ENCODE measurements at regions not wholly inside any gene's neighbourhood (a gene's known extent, or its start where the extent isn't known, plus 50 kb on each side); places are given as distances from the start of the nearest gene placed in this dataset.
"Not testable (repeated sequence)": the region's sequence is repeated elsewhere in the genome, so short reads cannot be mapped to it uniquely, and the experiment has no call there.

DNA sequence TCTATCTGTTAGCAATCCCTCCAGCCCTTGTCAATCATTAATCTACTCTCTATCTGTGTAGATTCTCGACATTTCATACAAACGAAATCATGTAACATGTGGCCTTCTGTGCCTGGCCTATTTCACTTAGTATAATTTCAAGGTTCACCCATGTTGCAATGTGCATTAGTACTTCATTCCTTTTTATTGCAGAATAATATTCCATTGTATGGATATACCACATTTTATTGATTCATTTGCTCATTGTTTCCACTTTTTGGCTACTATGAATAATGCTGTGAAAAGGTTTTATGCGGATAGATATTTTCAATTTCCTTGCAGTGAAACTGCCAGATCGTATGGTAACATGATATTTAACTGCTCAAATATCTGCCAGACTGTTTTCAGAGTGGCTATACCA is 100.1 kb downstream of the MIAT start:
- in situ Hi-C loops (cut with HindIII; ENCODE audit: low pct_unique_long_range_greater_than_20kb, low sequenced_read_pairs), result no loop called here
- DNase-seq (ENCODE audit: low read depth in 1 of 2, low spot score in 1 of 2), result no peak
- no peak for TF ChIP-seq JUND (IDR thresholded peaks at IDR 0.05; ENCODE audit: low read depth)

DNA sequence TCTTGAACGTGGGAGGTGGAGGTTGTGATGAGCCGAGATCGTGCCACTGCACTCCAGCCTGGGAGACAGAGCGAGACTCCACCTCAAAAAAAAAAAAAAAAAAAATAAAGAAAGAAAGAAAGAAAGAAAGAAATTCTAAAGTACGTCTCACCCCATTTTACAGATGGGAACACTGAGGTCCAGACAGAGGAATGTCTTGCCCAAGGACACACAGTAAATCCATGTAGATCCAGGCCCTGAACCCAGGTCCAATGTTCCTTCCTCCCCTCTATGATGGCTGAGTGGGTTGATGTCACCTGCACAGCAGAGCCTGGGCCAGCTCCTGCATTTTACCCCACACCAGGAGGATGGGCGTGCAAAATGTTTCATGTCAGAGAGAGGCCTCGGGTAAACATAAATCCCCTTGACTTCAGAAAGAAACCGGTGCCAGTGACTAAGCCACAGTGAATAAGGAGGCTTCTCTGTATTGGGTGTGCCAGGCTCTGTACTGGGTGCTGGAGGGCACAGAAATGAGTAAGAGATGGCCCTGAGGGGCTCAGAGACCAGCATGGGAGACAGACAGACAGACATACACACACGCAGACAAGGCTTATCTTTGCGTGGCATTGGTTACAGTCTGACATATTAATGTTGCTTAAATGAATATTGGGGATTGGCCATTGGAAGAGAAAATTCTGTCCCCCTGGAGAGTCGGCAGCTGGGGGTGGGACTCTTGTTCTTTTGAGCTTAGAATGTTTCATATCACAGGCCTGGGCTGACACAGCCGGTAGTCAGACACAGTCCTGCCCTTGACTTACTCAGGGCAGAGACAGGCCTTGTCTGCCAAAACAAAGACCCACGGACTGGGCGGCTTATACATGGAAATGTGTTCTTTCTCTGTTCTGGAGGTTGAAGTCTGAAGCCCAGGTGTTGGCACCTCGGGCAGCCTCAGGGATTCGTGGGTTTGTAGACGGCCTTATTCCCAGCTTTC is 105.4 kb downstream of the MIAT start:
- no peak for DNase-seq (ENCODE audit: low read depth in 1 of 2, low spot score in 1 of 2)
- no peak for TF ChIP-seq JUND (IDR thresholded peaks at IDR 0.05; ENCODE audit: low read depth)
- in situ Hi-C loops (cut with HindIII; ENCODE audit: low pct_unique_long_range_greater_than_20kb, low sequenced_read_pairs), result no loop called here

DNA sequence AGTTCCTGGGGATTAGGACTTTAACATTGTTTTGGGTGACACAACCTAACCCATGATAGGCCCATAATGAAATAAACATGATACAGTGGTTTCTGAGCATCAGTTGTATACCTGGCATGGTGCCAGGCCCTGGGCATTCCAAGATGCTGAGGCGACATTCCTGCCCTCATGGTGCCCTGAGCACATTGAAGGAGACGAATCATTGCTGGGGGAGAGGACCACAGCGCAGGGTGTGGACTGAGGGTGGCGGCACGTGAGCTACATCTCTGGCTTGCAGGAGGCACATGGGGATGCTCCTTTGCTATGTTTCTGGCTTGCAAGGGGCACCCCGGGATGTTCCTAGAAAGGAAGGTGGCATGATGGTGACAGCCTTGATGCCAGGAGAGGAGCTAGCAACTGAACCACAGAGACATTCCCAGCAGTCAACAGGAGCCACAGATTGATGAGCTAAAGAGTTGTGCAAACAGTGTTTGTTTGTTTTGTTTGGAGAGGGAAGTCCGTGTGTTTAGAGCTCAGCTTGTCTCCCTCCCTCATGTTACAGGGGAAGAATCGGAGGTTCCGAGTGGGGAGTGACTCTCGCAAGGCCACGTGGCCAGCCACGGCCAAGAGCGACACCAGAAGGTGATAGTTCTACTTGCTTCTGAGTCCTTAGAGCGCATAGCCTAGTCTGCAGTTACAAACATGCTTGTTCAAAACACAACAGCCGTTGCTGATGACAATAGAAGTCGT is 106.4 kb downstream of the MIAT start:
- TF ChIP-seq JUND (IDR thresholded peaks at IDR 0.05; ENCODE audit: low read depth), result no peak
- in situ Hi-C loops (cut with HindIII; ENCODE audit: low pct_unique_long_range_greater_than_20kb, low sequenced_read_pairs), result no loop called here
- DNase-seq (ENCODE audit: low read depth in 1 of 2, low spot score in 1 of 2), result peak; percentile 51 to 91

DNA sequence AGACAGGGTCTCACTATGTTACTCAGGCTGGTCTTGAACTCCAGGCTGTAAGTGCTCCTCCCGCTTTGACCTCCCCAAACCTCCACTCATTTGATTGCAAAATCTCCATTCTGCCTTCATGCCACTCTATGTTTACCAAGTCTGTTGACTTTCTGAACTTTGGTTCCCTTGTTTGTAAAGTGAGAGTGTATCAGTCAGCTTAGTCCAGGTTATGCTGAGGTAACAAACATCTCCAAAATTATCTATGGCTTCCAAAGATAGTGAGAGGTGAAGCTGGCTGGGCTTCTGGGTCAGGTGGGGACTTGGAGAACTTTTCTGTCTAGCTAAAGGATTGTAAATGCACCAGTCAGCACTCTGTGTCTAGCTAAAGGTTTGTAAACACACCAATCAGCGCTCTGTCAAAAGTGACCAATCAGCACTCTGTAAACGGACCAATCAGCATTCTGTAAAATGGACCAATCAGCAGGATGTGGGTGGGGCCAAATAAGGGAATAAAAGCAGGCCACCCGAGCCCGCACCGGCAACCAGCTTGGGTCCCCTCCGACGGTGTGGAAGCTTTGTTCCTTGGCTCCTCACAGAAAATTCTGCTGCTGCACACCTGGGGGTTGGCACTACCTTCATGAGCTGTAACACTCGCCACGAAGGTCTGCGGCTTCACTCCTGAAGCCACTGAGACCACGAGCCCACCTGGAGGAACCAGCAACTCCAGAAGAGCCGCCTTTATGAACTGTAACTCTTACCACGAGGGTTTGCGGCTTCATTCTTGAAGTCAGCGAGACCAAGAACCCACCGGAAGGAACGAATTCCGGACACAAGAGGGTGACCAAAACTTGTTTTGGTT is 109.3 kb downstream of the MIAT start:
- no peak for TF ChIP-seq JUND (IDR thresholded peaks at IDR 0.05; ENCODE audit: low read depth)
- in situ Hi-C loops (cut with HindIII; ENCODE audit: low pct_unique_long_range_greater_than_20kb, low sequenced_read_pairs), result no loop called here
- no peak for DNase-seq (ENCODE audit: low read depth in 1 of 2, low spot score in 1 of 2)

DNA sequence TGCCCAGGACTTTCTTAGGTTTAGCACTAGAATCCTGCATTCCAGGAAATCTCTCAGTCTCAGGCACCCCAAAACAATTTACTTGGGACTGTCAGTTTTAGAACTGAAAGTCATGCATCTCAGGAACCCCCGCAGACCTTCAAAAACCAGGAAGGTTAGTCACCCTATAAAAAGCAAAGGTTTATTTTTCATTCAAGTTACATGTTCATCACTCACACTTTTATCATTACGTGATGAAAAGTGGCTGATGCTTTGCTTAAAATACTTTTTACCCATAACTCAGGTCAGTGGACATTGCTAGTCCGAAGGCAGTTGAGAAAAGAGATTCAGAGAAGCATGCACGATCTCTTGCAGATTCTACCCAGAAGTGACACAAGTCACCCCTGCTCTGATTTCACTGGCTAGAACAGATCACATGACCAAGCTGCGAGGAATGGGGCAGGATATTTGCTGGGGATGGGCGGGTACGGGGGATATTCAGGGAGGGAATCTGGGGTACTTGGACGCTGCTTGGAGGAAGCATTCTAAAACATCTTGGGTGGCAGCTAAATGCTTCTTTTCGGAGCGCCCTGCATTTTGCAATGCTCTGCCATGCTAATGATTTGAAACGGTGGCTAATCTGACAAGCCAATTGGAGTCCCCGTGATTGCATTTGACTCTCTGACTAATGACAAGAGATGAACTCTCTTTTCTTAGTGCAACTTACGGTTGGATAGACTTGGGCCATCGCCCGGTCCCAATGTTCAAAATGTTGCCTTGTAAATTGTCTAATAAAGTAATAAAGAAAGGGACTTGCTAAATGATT is 110.2 kb downstream of the MIAT start:
- no peak for TF ChIP-seq JUND (IDR thresholded peaks at IDR 0.05; ENCODE audit: low read depth)
- no peak for DNase-seq (ENCODE audit: low read depth in 1 of 2, low spot score in 1 of 2)
- in situ Hi-C loops (cut with HindIII; ENCODE audit: low pct_unique_long_range_greater_than_20kb, low sequenced_read_pairs), result no loop called here

DNA sequence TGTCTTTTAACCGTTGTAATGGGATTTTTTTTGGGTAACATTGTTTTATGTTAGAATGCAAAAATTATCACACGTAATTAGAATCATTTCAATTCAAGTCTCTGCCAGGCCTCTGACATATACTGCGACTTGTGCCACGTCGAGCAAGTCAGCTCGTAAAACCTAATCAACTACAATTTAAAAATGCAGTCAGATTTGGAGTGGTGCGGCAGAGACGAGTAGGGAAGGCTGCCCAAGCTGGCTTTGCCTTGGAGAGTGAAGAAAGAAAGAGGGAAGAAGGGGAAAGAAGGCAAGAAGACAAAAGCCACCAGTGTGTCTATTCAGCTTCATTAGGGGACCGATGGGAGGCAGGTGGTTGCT is 110.7 kb downstream of the MIAT start:
- in situ Hi-C loops (cut with HindIII; ENCODE audit: low pct_unique_long_range_greater_than_20kb, low sequenced_read_pairs), result no loop called here
- DNase-seq (ENCODE audit: low read depth in 1 of 2, low spot score in 1 of 2), result no peak
- TF ChIP-seq JUND (IDR thresholded peaks at IDR 0.05; ENCODE audit: low read depth), result no peak

DNA sequence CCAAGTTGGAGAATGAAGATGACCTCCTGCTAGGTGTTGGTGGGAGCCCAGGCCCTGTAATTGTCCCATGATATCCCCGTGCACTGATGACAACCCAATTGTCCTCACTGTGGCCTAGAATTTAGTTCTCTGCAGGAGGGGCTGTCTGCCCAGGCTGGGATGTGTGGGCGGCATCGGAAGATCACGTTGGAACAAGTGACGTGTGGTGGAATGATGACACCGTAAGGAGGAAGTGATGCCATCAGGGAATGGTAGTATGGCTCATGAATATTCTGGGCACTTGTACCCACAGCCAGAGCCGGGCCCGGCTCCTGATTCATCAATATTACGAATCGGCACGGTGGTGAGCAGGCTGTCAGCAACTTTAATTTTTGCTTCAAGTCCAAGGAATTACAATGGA is 111.6 kb downstream of the MIAT start:
- DNase-seq (ENCODE audit: low read depth in 1 of 2, low spot score in 1 of 2), result no peak
- TF ChIP-seq JUND (IDR thresholded peaks at IDR 0.05; ENCODE audit: low read depth), result no peak

DNA sequence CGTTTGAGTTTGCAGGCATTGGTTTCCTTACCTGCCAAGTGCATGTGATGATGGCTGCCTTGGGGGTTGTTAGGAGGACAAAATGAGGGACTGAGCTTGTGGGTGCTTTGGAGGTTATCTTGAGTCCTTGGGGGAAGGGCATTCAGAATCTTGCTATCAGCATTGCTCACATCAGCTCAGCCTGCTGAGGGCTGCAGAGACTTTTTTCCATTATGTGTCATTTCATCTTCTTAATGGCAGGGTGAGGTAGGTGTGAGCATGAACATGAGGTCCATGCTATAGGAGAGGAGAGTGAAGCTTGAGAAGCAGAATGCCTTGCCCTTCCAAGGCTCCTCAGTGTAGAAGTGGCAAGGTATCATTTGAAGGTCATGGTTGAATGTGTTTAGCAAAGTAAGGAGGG is 112.3 kb downstream of the MIAT start:
- TF ChIP-seq JUND (IDR thresholded peaks at IDR 0.05; ENCODE audit: low read depth), result no peak
- in situ Hi-C loops (cut with HindIII; ENCODE audit: low pct_unique_long_range_greater_than_20kb, low sequenced_read_pairs), result no loop called here
- no peak for DNase-seq (ENCODE audit: low read depth in 1 of 2, low spot score in 1 of 2)

More for the DNA sequence above, 111.6 kb downstream of the MIAT start:
- in situ Hi-C loops (cut with HindIII; ENCODE audit: low pct_unique_long_range_greater_than_20kb, low sequenced_read_pairs), result no loop called here

DNA sequence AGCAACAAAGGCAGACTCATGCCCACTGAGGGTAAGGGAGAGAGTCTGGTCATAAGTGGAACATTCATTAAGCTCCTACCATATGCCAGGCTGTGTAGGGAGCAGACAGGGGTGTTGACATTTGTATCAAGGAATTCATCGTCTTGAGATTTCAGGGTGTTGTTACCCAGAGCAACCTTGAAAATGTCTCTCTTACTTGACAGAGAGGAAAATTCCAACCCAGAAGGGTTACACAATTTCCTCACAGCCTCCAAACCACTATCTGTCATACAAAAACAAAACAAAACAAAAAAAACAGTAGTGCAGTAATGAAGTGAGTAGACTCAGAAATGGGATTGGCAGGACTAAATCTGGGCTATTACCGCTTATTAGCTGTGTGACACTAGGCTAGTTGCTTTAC is 113.2 kb downstream of the MIAT start:
- in situ Hi-C loops (cut with HindIII; ENCODE audit: low pct_unique_long_range_greater_than_20kb, low sequenced_read_pairs), result no loop called here
- DNase-seq (ENCODE audit: low read depth in 1 of 2, low spot score in 1 of 2), result no peak
- TF ChIP-seq JUND (IDR thresholded peaks at IDR 0.05; ENCODE audit: low read depth), result no peak

DNA sequence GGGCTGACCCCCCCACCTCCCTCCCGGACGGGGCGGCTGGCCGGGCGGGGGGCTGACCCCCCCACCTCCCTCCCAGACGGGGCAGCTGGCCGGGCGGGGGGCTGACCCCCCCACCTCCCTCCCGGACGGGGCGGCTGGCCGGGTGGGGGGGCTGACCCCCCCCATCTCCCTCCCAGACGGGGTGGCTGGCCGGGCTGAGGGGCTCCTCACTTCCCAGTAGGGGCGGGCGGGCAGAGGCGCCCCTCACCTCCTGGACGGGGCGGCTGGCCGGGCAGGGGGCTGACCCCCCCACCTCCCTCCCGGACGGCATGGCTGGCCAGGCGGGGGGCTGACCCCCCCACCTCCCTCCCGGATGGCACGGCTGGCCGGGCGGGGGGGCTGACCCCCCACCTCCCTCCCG is 115.7 kb downstream of the MIAT start:
- in situ Hi-C loops (cut with HindIII; ENCODE audit: low pct_unique_long_range_greater_than_20kb, low sequenced_read_pairs), result not testable (repeated sequence)

DNA sequence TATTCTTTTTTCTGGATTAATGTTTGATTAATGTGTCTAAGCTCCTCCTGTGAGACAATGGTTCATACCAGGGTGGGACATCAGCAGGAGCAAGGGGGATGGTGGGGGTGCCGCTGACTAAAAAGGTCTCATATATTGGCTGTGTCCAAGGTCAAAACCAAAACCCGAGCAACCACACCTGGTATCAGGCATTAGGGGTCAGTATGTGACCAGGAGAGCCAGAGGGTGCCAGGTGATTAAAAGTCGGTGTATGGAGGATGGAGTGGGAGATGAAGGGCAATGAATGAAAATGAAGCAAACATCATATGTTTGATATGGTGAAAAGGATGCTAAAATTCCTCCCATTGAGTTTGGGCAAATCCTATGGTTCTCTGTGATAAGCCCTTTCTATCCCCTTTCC is 118.0 kb downstream of the MIAT start:
- in situ Hi-C loops (cut with HindIII; ENCODE audit: low pct_unique_long_range_greater_than_20kb, low sequenced_read_pairs), result no loop called here

More for the DNA sequence above, 115.7 kb downstream of the MIAT start:
- not testable (repeated sequence) for DNase-seq (ENCODE audit: low read depth in 1 of 2, low spot score in 1 of 2)

More for the DNA sequence above, 118.0 kb downstream of the MIAT start:
- no peak for TF ChIP-seq JUND (IDR thresholded peaks at IDR 0.05; ENCODE audit: low read depth)
- DNase-seq (ENCODE audit: low read depth in 1 of 2, low spot score in 1 of 2), result no peak
